HL-60 (cell line): ENCODE measurements at regions not wholly inside any gene's neighbourhood (a gene's known extent, or its start where the extent isn't known, plus 50 kb on each side); places are given as distances from the start of the nearest gene placed in this dataset.

Experiments used
- DNase-seq, 2 experiments: peaks; one replicate each; pipeline ENCODE4 v3.0.0-alpha.2; 2010 to 2020; ENCODE audit warnings: low read depth in 1 of 2, low spot score in 1 of 2
- H3K27ac ChIP-seq: fragments of 250-450 bp; sonication (Bioruptor Pico); replicated peaks from 2 replicates; pipeline ENCODE4 v1.5.1; 2020; ENCODE audit warnings: mild to moderate bottlenecking, moderate library complexity
- H3K27me3 ChIP-seq: fragments of 250-450 bp; sonication (Bioruptor Pico); 2 replicates; pipeline ENCODE4 v1.5.1; 2021; ENCODE audit warnings: mild to moderate bottlenecking, moderate library complexity; ENCODE audit not compliant: insufficient read depth, poor library complexity, severe bottlenecking
- H3K4me3 ChIP-seq: replicated peaks from 2 replicates; pipeline ENCODE4 v1.5.1; 2011; ENCODE audit warnings: mild to moderate bottlenecking, control low read depth, low read length; ENCODE audit not compliant: insufficient read depth
- GABPA ChIP-seq: IDR thresholded peaks from 2 replicates; pipeline ENCODE4 v1.6.1; 2012; ENCODE audit warnings: low read depth
- POLR2AphosphoS5 ChIP-seq: IDR thresholded peaks from 2 replicates; pipeline ENCODE4 v1.6.1; 2012; ENCODE audit warnings: low read depth
- SPI1 ChIP-seq: IDR thresholded peaks from 2 replicates; pipeline ENCODE4 v1.6.1; 2012; ENCODE audit warnings: low read depth, mild to moderate bottlenecking, borderline replicate concordance
- TF ChIP-seq, protein P1 (sequence below): IDR thresholded peaks from one replicate; pipeline ENCODE4 v1.5.1; 2011; ENCODE audit warnings: low read length, control low read depth, inconsistent platforms; ENCODE audit not compliant: insufficient read depth
- TF ChIP-seq, protein P2 (sequence below): IDR thresholded peaks from 2 replicates; pipeline ENCODE4 v1.6.1; 2012; ENCODE audit warnings: low read depth; ENCODE audit not compliant: insufficient replicate concordance

DNA sequence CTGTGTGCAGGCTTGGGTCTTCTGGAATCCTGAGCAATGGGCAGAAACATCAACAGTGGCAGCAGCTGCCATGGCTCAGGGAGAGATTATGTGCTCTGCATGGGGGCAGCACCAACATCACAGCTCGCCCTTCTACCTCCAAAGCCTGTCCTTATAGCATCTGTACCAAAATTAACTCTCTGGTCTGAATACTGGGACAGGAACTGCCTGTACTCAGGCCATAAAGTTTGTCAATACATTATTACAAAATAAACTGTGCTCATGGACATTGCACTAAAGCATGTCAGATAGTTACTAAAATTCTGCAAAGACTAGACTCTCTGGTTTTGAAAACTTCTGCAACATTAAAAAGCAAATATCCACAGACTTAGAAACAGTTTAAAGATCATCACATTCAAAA, 91.6 kb downstream of the ZC3H11B start:
- H3K27me3 ChIP-seq, result no peaks in the 10 kb centered on the region
- no peak for DNase-seq
- H3K4me3 ChIP-seq, result no peak overlapping the region
- TF ChIP-seq, protein P1, sequence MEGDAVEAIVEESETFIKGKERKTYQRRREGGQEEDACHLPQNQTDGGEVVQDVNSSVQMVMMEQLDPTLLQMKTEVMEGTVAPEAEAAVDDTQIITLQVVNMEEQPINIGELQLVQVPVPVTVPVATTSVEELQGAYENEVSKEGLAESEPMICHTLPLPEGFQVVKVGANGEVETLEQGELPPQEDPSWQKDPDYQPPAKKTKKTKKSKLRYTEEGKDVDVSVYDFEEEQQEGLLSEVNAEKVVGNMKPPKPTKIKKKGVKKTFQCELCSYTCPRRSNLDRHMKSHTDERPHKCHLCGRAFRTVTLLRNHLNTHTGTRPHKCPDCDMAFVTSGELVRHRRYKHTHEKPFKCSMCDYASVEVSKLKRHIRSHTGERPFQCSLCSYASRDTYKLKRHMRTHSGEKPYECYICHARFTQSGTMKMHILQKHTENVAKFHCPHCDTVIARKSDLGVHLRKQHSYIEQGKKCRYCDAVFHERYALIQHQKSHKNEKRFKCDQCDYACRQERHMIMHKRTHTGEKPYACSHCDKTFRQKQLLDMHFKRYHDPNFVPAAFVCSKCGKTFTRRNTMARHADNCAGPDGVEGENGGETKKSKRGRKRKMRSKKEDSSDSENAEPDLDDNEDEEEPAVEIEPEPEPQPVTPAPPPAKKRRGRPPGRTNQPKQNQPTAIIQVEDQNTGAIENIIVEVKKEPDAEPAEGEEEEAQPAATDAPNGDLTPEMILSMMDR, result no peak
- TF ChIP-seq, protein P2, sequence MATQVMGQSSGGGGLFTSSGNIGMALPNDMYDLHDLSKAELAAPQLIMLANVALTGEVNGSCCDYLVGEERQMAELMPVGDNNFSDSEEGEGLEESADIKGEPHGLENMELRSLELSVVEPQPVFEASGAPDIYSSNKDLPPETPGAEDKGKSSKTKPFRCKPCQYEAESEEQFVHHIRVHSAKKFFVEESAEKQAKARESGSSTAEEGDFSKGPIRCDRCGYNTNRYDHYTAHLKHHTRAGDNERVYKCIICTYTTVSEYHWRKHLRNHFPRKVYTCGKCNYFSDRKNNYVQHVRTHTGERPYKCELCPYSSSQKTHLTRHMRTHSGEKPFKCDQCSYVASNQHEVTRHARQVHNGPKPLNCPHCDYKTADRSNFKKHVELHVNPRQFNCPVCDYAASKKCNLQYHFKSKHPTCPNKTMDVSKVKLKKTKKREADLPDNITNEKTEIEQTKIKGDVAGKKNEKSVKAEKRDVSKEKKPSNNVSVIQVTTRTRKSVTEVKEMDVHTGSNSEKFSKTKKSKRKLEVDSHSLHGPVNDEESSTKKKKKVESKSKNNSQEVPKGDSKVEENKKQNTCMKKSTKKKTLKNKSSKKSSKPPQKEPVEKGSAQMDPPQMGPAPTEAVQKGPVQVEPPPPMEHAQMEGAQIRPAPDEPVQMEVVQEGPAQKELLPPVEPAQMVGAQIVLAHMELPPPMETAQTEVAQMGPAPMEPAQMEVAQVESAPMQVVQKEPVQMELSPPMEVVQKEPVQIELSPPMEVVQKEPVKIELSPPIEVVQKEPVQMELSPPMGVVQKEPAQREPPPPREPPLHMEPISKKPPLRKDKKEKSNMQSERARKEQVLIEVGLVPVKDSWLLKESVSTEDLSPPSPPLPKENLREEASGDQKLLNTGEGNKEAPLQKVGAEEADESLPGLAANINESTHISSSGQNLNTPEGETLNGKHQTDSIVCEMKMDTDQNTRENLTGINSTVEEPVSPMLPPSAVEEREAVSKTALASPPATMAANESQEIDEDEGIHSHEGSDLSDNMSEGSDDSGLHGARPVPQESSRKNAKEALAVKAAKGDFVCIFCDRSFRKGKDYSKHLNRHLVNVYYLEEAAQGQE, result no peak
- TF ChIP-seq GABPA (no peak), POLR2AphosphoS5 (no peak), SPI1 (no peak)
- no peak overlapping the region for H3K27ac ChIP-seq

DNA sequence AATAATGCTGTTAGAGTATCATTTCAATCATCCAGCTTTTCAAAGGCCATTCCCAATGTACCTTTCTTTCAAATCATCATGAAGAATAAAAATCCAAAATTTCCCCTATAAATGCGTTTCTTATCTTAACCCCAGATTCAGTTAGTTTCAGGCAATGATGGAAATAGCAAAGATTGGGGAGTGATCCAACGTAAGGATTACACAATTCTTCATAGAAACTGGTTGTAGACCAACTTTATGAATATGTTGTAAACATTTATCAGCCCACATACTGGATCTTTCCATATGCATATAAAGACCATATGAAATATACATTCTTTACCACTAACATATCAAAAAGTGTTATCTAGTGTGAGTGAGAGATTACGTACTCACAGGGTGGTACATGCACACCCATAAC, 92.7 kb downstream of the ZC3H11B start:
- H3K27ac ChIP-seq, result no peak overlapping the region
- no peaks in the 10 kb centered on the region for H3K27me3 ChIP-seq
- no peak overlapping the region for H3K4me3 ChIP-seq
- no peak for TF ChIP-seq POLR2AphosphoS5
- TF ChIP-seq SPI1, result no peak
- no peak for TF ChIP-seq GABPA
- TF ChIP-seq, protein P1, result no peak
- TF ChIP-seq, protein P2, result no peak
- DNase-seq, result no peak

DNA sequence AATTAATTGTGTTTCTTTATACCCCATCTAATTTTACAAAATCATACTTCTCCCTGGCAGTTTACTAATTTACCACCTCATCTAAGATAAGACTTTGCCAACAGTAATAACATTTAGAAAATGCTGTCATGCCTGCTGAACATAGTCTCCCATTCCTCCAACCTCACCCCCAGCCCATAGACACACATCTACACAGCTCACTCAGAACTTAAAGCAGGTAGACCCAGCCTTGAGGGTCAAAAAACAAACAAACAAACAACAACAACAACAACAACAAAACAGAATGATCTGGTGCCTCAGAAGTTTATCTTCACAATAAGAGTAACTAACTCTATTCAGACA, 94.0 kb downstream of the ZC3H11B start:
- DNase-seq, result no peak
- no peaks in the 10 kb centered on the region for H3K27me3 ChIP-seq
- TF ChIP-seq POLR2AphosphoS5 (no peak), GABPA (no peak), SPI1 (no peak)
- TF ChIP-seq, protein P1, result no peak
- TF ChIP-seq, protein P2, result no peak
- H3K27ac ChIP-seq, result no peak overlapping the region
- H3K4me3 ChIP-seq, result no peak overlapping the region
